IgD-negative memory B cell (primary cell): ENCODE measurements at regions not wholly inside any gene's neighbourhood (a gene's known extent, or its start where the extent isn't known, plus 50 kb on each side); places are given as distances from the start of the nearest gene placed in this dataset.

ENCODE experiments used
- H3K27ac Mint-ChIP-seq, 3 donors: one replicate each; pipeline ENCODE4 v1.8.0; 2020 to 2022; ENCODE audit warnings: mild to moderate bottlenecking in 3 of 3, mixed read lengths in 3 of 3, moderate library complexity in 1 of 3
- H3K27me3 Mint-ChIP-seq: one replicate; pipeline ENCODE4 v1.8.0; 2021; ENCODE audit warnings: mixed read lengths
- H3K36me3 Mint-ChIP-seq: one replicate; pipeline ENCODE4 v1.8.0; 2020; ENCODE audit warnings: mild to moderate bottlenecking, mixed read lengths
- H3K4me1 Mint-ChIP-seq, 3 donors: one replicate each; pipeline ENCODE4 v1.8.0; 2020 to 2022; ENCODE audit warnings: mixed read lengths in 3 of 3, mild to moderate bottlenecking in 1 of 3
- H3K4me3 Mint-ChIP-seq, 4 donors: one replicate each; pipeline ENCODE4 v1.8.0; 2020 to 2022; ENCODE audit warnings: mild to moderate bottlenecking in 4 of 4, mixed read lengths in 4 of 4, moderate library complexity in 3 of 4
- H3K9me3 Mint-ChIP-seq, 3 donors: one replicate each; pipeline ENCODE4 v1.8.0; 2020 to 2021; ENCODE audit warnings: mixed read lengths in 3 of 3, mild to moderate bottlenecking in 1 of 3

GRCh38 chr9:135345775-135346433 lies 133.7 kb upstream of the PPP1R26 start:
- peaks cover 0 to 2% (median 0%) of the 10 kb centered on the region in 3 donors for H3K4me1 Mint-ChIP-seq
- no peak overlapping the region for H3K27ac Mint-ChIP-seq
- H3K27me3 Mint-ChIP-seq: peaks cover 20% of the 10 kb centered on the region
- H3K4me3 Mint-ChIP-seq: no peak overlapping the region
- H3K36me3 Mint-ChIP-seq: no peaks in the 10 kb centered on the region
- H3K9me3 Mint-ChIP-seq: no peaks in the 10 kb centered on the region

- Mint-ChIP-seq H3K36me3 (no peaks in the 10 kb centered on the region), H3K27me3 (peaks cover 18% of the 10 kb centered on the region), H3K4me3 (no peak overlapping the region)
These were observed 133.0 kb upstream of the PPP1R26 start for GRCh38 chr9:135346438-135347050.

GRCh38 chr9:135347461-135347860 lies 132.1 kb upstream of the PPP1R26 start:
- Mint-ChIP-seq H3K27ac (no peak overlapping the region), H3K4me1 (peaks cover 0 to 2% (median 0%) of the 10 kb centered on the region in 3 donors)

More at GRCh38 chr9:135346438-135347050, 133.0 kb upstream of the PPP1R26 start:
- Mint-ChIP-seq H3K4me1 (peaks cover 0 to 2% (median 0%) of the 10 kb centered on the region in 3 donors), H3K9me3 (no peaks in the 10 kb centered on the region), H3K27ac (no peak overlapping the region)

GRCh38 chr9:135348076-135348787 lies 131.3 kb upstream of the PPP1R26 start:
- H3K9me3 Mint-ChIP-seq: peaks cover 0 to 5% (median 0%) of the 10 kb centered on the region in 3 donors
- no peaks in the 10 kb centered on the region for H3K36me3 Mint-ChIP-seq
- H3K27me3 Mint-ChIP-seq: peaks cover 18% of the 10 kb centered on the region
- H3K4me1 Mint-ChIP-seq: peaks cover 0 to 2% (median 0%) of the 10 kb centered on the region in 3 donors
- no peak overlapping the region for H3K27ac Mint-ChIP-seq
- H3K4me3 Mint-ChIP-seq: no peak overlapping the region

More at GRCh38 chr9:135347461-135347860, 132.1 kb upstream of the PPP1R26 start:
- Mint-ChIP-seq H3K27me3 (peaks cover 18% of the 10 kb centered on the region), H3K4me3 (no peak overlapping the region), H3K9me3 (peaks cover 0 to 3% (median 0%) of the 10 kb centered on the region in 3 donors), H3K36me3 (no peaks in the 10 kb centered on the region)

GRCh38 chr9:135348788-135349150 lies 130.8 kb upstream of the PPP1R26 start:
- Mint-ChIP-seq H3K4me1 (peaks cover 0 to 2% (median 0%) of the 10 kb centered on the region in 3 donors), H3K9me3 (peaks cover 0 to 5% (median 0%) of the 10 kb centered on the region in 3 donors), H3K27ac (no peak overlapping the region), H3K4me3 (no peak overlapping the region), H3K36me3 (no peaks in the 10 kb centered on the region), H3K27me3 (peaks cover 15% of the 10 kb centered on the region)

GRCh38 chr9:135349212-135350002 lies 130.2 kb upstream of the PPP1R26 start:
- Mint-ChIP-seq H3K9me3 (peaks cover 0 to 5% (median 0%) of the 10 kb centered on the region in 3 donors), H3K27me3 (peaks cover 13% of the 10 kb centered on the region), H3K27ac (no peak overlapping the region), H3K4me1 (peaks cover 0 to 2% (median 0%) of the 10 kb centered on the region in 3 donors), H3K36me3 (no peaks in the 10 kb centered on the region), H3K4me3 (no peak overlapping the region)

GRCh38 chr9:135350003-135350315 lies 129.6 kb upstream of the PPP1R26 start:
- H3K4me3 Mint-ChIP-seq: no peak overlapping the region
- peaks cover 0 to 2% (median 0%) of the 10 kb centered on the region in 3 donors for H3K4me1 Mint-ChIP-seq
- no peaks in the 10 kb centered on the region for H3K36me3 Mint-ChIP-seq
- peaks cover 0 to 5% (median 0%) of the 10 kb centered on the region in 3 donors for H3K9me3 Mint-ChIP-seq
- H3K27ac Mint-ChIP-seq: no peak overlapping the region
- peaks cover 11% of the 10 kb centered on the region for H3K27me3 Mint-ChIP-seq

- H3K9me3 Mint-ChIP-seq: peaks cover 0 to 5% (median 0%) of the 10 kb centered on the region in 3 donors
- H3K27ac Mint-ChIP-seq: no peak overlapping the region
- H3K4me1 Mint-ChIP-seq: peaks cover 0 to 2% (median 0%) of the 10 kb centered on the region in 3 donors
- H3K36me3 Mint-ChIP-seq: peaks cover 2% of the 10 kb centered on the region
- no peak overlapping the region for H3K4me3 Mint-ChIP-seq
- peaks cover 8% of the 10 kb centered on the region for H3K27me3 Mint-ChIP-seq
These were observed 125.6 kb upstream of the PPP1R26 start for GRCh38 chr9:135353935-135354334.

GRCh38 chr9:135355521-135356011 lies 124.0 kb upstream of the PPP1R26 start:
- no peaks in the 10 kb centered on the region for H3K4me1 Mint-ChIP-seq
- H3K36me3 Mint-ChIP-seq: peaks cover 2% of the 10 kb centered on the region
- no peak overlapping the region for H3K4me3 Mint-ChIP-seq
- no peak overlapping the region for H3K27ac Mint-ChIP-seq
- peaks cover 0 to 5% (median 0%) of the 10 kb centered on the region in 3 donors for H3K9me3 Mint-ChIP-seq
- H3K27me3 Mint-ChIP-seq: peaks cover 4% of the 10 kb centered on the region

- Mint-ChIP-seq H3K4me3 (no peak overlapping the region), H3K9me3 (peaks cover 0 to 5% (median 0%) of the 10 kb centered on the region in 3 donors), H3K36me3 (peaks cover 2% of the 10 kb centered on the region), H3K27ac (no peak overlapping the region), H3K27me3 (peaks cover 4% of the 10 kb centered on the region), H3K4me1 (peaks cover 0 to 2% (median 0%) of the 10 kb centered on the region in 3 donors)
These were observed 123.6 kb upstream of the PPP1R26 start for GRCh38 chr9:135356021-135356420.

GRCh38 chr9:135356796-135357195 lies 122.8 kb upstream of the PPP1R26 start:
- peaks cover 0 to 9% (median 0%) of the 10 kb centered on the region in 3 donors for H3K9me3 Mint-ChIP-seq
- peaks cover 0 to 2% (median 0%) of the 10 kb centered on the region in 3 donors for H3K4me1 Mint-ChIP-seq
- H3K27me3 Mint-ChIP-seq: peaks cover 4% of the 10 kb centered on the region
- peaks cover 2% of the 10 kb centered on the region for H3K36me3 Mint-ChIP-seq
- H3K4me3 Mint-ChIP-seq: no peak overlapping the region
- H3K27ac Mint-ChIP-seq: no peak overlapping the region

GRCh38 chr9:135357863-135358551 lies 121.6 kb upstream of the PPP1R26 start:
- H3K27ac Mint-ChIP-seq: no peak overlapping the region
- no peak overlapping the region for H3K4me3 Mint-ChIP-seq
- peaks cover 4% of the 10 kb centered on the region for H3K27me3 Mint-ChIP-seq
- peaks cover 2% of the 10 kb centered on the region for H3K36me3 Mint-ChIP-seq
- peaks cover 0 to 2% (median 0%) of the 10 kb centered on the region in 3 donors for H3K4me1 Mint-ChIP-seq
- H3K9me3 Mint-ChIP-seq: peaks cover 0 to 4% (median under 1%) of the 10 kb centered on the region in 3 donors

- Mint-ChIP-seq H3K4me3 (no peak overlapping the region), H3K27me3 (peaks cover 4% of the 10 kb centered on the region), H3K9me3 (peaks cover 0 to 4% (median 1%) of the 10 kb centered on the region in 3 donors), H3K4me1 (peaks cover 0 to 2% (median 0%) of the 10 kb centered on the region in 3 donors), H3K36me3 (peaks cover 2% of the 10 kb centered on the region), H3K27ac (no peak overlapping the region)
These were observed 121.0 kb upstream of the PPP1R26 start for GRCh38 chr9:135358552-135358940.

GRCh38 chr9:135359764-135360163 lies 119.8 kb upstream of the PPP1R26 start:
- peak overlapping the region in 1 of 3 donors; percentile 27 for H3K27ac Mint-ChIP-seq

More at GRCh38 chr9:135359764-135360163, 119.8 kb upstream of the PPP1R26 start:
- peaks cover 0 to 4% (median 1%) of the 10 kb centered on the region in 3 donors for H3K9me3 Mint-ChIP-seq
- H3K4me3 Mint-ChIP-seq: no peak overlapping the region
- H3K36me3 Mint-ChIP-seq: peaks cover 2% of the 10 kb centered on the region
- peaks cover 0 to 2% (median 0%) of the 10 kb centered on the region in 3 donors for H3K4me1 Mint-ChIP-seq
- peaks cover 4% of the 10 kb centered on the region for H3K27me3 Mint-ChIP-seq
